NOMO-1 treated with DMSO at 0.1 percent for 48 hours (cell line): ENCODE measurements at regions not wholly inside any gene's neighbourhood (a gene's known extent, or its start where the extent isn't known, plus 50 kb on each side); places are given as distances from the start of the nearest gene placed in this dataset.
"Not testable (repeated sequence)": the region's sequence is repeated elsewhere in the genome, so short reads cannot be mapped to it uniquely, and the experiment has no call there.

ENCODE experiments used
- DNase-seq: peaks from one replicate; lab custom pipeline; 2025; ENCODE audit not compliant: unreplicated experiment; lab: John Stamatoyannopoulos, UW

DNA sequence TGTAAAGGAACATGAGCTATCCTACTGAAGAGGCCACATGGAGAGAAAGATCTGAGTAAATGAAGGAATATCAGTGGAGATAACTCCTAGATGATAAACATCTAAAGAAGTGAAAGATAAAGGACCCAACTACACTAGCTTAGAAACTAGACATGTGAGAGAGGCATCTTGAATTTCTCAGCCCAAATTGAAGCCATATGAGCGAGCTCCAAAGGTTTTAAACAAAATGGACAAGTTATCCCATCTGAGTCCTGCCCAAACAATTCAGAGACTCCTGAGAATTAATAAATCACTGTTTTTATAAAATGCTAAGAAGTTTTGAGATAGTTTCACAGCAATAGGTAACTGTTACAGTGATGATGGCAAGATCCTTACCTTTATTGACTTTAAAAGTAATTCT lies 438.9 kb downstream of the NAV3 start:
- DNase-seq = no peak

DNA sequence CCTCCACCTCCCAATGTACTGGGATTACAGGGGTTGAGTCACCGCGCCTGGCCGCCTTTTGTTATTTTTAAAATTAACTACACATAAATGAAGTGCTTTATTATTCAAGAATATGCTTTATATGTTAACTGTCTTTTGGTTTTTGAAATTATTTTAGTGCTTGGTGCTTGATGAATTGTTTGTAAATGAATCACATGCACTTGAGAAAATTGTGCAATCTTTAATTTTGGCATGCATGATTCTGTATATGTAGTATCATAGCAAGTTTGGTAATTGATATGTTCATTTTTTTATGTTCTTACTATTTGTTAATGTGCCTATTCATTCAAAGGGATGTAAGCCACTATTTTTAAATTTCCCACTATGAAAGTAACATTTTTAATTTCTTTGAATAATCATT lies 440.9 kb downstream of the NAV3 start:
- no peak for DNase-seq

DNA sequence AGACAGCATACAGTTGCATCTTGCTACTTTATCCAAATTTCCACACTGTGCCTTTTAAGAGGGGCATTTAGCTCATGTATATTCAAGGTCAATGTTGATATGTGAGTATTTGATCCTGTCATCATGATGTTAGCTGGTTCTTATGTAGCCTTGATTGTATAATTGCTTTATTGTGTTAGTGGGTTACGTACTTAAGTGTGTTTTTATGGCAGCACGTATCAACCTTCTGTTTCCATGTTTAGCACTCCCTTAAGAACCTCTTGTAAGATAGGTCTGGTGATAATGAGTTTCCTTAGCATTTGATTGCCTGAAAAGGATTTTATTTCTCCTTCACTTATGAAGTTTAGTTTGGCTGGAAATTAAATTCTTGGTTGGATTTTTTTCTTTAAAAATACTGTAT lies 445.2 kb downstream of the NAV3 start:
- DNase-seq = no peak

DNA sequence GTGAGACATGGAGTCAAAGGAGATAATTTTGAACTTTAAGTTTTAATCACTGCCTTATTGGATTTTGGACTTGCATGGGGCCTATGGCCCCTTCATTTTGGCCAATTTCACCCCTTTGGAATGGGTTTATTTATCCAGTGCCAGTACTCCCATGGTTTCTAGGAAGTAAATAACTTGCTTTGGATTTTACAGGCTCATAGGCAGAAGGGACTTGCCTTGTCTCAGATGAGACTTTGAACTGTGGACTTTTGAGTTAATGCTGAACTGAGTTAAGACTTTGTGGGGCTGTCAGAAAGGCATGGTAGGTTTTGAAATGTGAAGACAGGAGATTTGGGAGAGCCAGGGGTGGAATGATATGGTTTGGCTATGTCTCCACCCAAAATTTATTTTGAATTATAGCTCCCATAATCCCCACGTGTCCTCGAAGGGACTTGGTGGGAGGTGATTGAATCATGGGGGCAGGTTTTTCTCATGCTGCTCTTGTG lies 448.1 kb downstream of the NAV3 start:
- DNase-seq = no peak

DNA sequence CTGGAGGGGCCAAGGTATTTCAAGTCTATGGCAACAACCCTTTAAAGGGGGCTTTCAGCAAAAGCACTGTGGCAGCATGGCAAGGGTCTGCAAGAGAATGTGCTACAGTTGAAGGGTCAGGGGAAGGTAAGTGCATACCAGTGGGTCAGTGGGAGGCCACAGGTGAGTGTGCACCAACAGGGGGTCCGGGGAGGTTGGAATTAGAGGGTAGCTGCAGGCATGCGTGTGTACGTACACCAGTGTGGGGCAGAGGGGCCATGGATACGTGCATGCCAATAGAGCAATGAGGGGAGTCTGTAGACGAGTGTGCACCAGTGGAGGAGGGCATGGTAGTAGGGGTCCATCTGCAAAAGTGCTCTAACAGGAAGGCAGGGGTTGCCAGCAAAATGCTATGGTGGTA lies 448.9 kb downstream of the NAV3 start:
- DNase-seq = no peak

DNA sequence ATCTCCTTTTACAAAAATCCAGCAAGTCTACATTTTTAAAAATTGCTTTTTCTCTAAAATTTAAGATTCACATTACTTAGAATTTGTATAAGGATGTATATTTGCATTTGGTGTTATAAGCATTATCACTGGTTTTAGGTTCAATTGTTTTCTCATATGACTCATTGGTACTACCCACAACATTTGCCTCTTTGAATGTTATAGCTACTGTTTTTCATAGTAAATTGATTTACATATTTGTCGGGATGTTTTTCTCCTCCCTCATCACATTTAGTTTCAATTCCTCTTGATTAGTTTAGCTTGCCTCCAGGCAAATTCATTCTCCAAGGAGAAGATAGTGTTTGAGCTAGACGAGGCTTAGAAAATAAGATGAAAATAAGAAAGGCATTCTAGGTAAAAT lies 450.4 kb downstream of the NAV3 start:
- not testable (repeated sequence) for DNase-seq

DNA sequence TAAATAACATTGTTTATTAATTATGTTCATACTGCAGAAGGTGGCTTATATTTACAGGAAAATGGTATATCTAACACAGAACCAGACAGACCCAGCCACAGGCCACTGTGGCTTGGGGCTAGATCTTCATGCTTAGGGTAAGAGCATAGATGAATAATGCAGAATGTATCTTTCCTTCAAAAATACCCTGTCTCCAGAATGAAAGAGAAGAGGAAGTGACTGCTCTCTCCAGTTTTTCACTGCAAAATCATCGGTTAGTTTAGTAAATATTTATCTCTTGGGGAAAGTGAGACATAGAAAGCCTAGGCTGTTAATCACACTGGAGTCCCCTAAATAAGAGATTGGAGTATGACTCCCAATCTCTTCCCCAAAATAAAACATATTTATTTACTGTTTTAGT lies 453.7 kb downstream of the NAV3 start:
- no peak for DNase-seq

DNA sequence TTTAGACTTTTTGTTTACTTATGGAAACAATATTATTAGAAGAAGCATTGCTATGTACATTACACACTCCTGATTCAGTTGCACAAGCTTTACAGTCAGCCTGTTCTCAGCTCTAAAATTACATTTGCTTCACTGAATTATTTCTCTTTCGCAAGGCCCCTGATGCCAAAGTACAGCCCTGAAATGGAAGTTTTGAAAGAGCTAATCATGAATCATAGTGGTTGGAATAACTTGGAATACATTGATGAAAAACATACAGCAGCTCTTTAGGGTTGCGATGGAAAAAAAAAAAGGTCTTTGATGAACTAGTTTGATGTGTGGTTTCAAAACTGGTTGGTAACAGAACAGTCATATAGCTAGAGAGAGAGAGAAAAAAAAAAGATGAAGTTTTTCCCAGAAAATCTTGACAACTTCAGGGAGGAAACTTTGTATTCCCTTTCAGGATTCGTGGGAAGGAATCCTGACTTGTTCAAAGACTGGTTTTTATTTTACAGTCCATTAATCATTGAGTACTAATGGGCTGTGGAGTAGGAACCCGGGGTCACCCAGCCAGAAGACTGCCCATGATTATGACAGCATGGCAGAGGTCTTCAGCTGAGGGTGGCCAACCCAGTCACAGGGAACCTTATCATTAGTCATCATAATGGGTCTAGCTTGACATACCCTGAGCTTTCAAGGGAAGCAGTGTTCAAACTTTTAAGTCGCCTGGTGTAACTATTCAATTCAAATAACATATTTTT lies 460.1 kb downstream of the NAV3 start:
- no peak for DNase-seq

DNA sequence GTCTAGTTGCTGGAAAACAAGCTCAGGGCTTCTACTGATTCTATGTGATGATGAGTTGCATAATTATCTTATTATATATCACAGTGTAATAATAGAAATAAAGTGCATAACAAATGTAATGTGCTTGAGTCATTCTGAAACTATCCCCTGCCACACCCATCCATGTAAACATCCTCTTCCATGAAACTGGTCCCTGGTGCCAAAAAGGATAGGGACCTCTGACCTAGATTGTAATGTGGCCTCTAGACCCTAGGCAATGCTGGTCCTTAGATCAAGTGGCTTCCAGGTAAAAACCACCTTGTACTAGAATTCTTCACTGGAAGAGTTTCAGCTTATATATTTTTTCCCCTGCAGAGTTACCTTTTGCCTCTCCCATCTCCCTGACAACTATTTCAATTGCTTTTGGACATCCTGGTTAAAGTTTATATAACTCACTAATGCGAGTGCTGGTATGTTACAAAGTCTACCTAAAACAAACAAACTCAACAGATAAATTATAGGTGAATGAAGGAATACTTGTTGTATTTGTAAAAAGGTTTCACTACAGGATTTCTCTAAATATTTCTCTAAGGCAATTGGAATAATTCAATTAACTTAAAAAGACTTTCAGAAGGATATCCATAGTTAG lies 462.5 kb downstream of the NAV3 start:
- DNase-seq = no peak

DNA sequence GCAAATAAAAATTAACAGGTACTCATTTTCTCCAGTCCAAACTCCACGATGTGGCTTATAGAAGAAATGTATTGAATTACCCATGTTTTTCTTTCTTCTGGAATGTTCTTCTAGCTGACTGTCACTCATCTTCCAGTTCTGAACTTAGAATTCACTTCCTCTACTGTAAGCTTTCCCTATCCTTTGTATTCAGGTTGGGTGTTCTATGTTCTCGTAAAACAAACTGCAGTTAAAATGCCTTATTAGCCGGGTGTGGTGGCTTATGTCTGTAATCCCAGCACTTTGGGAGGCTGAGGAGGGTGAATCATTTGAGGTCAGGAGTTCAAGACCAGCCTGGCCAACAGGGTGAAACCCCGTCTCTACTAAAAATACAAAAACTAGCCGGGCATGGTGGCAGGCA lies 470.6 kb downstream of the NAV3 start:
- DNase-seq = not testable (repeated sequence)

DNA sequence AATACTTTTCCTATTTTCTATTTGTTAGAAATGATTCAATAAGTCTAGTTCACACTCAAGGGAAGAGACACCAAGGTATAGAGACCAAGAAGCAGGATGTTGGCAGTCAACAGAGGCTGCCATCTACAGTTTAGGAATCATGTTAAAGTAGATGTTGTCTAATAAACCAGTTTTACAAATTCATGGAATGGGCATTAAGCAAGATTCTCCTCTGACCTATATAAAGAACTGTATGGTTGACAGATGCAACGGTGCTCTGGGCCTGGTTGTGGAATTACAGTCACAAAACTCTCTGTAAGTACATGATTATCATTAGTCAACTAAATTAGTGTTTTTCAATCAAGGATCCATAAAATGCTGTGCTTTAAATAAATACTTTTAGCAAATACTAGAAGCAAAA lies 475.1 kb downstream of the NAV3 start:
- DNase-seq = no peak

DNA sequence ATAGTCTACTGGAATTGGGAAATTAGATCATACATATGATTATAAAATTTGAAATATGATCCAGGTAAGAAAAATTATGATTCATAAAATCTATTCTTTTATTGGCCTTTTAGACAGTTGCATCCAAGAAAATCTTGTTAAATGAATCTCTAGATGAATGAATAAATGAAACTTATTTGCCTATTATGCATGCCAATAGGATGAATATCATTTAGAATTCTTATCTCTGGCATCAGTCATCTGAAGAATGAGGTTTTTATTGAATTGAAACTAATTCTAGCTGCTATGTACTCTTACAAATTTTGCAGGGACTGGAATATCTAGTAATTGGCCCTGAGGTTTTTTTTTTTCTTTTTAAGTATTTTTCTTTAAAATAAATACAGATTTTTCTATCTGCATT lies 475.5 kb downstream of the NAV3 start:
- no peak for DNase-seq

DNA sequence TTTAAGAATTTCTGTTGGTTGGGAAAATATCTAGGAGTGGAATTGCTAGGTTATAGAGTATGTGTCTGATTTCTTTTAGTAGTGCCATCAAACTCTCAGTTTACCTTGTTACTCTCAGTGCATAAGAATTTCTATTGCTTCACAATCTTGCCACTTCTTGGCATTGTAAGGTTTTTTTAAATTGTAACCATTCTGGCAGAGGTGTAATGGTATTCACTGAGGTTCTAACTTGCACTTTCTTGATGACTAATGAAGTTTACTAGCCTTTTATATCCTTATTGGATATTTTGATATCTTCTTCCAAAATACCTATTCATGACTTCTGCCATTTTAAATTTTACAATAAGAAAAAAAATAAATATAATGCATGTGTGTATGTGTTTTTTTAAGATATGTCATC lies 478.0 kb downstream of the NAV3 start:
- no peak for DNase-seq

DNA sequence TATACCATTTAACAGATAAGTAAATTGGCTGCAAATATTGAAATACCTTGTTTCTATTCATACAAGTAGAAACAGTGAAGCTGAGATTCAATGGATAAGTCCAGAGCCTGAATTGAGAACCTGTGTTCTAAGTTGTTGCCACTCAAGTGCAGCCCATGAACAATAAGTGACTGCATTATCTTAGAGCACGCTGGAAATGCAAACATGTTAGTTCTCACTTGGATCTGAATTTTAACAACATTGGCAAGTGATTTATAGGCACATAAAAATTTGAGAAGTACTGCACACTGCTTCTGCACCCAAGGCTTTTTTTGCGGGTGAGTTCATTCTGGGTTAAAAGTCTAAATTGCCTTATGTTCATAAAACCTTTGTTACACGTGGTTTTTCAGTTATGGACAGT lies 484.3 kb downstream of the NAV3 start:
- DNase-seq = peak; percentile 36

DNA sequence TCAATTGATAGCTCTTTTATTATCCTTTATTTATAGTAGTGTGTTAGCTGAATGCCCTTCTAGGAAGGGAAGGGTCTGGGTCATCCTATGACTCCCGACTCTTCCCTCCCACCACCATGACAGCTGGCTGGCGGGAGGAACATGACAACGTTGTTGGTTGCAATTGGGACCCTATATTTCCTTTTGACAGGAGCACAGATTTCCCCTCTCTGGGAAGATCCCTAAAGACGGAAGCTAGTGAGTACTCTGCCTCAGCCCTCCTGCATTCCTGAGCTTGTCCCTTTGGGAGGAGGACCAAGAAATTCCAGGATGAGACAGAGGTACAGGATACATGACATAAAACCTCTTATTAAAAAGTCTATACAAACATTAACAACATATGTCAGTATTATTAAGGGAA lies 485.4 kb downstream of the NAV3 start:
- DNase-seq = no peak

DNA sequence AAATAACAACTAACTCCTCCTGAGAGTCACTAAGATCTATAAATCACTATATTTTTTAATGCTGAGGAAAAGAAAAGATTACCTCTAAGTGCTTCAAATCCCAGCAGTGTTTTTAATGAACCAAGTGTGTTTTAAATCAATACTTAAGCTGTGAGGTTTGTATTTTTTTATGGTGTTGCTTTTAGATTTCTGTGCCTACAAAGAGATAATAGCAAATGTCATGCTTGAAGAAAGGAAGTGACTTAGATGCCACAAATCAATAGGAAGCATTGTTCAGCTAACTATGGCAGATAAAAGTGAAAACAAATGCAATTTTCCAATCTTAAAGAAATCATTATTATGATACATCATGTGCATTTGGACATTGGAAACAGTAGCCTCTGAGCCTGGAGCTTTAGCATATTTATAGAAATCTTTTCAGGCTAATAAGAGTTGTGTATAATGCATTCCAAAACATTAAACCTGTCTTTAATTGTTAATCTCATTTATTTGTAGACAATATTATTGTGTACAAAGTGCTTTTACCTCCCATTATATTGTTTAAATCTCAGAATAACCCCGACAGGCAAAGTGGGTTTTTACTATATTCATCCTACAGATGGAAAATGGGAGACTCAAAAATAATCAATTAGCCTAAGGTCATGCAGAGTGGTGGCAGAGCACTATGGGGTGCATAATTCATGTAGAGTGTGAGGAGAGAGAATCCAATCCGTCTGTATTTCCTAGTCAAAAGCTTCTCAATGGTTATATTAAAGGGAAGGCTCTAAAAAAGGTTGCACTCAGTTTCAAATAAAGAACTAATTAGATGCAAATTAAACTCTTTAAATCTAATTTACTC lies 486.2 kb downstream of the NAV3 start:
- no peak for DNase-seq

DNA sequence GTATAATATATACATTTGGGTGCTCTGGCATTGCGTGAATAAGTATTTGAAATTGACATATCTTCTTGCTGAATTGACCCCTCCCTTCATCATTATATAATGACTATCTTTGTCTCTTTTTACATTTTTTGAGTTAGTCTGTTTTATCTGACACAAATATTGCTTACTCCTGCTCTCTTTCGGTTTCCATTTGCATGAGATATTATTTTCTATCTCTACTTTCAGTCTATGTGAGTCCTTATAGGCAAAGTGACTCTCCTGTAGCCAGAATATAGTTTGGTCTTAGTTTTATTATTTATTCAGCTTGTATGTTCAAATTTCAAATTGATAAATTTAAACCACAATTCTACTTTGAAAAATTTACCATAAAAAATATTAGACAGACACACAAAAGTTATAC lies 491.0 kb downstream of the NAV3 start:
- no peak for DNase-seq

DNA sequence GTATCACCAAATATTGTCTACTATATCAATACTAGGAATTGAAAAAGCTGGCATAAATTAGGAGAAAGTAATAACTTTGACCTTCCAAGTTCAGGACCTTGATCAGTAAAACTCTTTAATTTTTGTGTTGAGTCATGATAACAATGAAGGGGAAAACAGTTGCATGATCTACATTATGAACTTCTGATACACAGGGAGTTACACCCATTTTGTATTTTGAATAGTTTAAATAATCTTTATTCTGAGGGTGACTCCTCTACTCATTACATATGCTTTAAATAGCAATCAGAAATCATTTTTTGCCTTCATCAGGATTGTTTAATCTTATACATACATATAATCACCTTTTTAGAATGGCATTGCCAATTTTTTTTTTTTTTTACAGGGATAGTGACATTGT lies 492.5 kb downstream of the NAV3 start:
- no peak for DNase-seq

DNA sequence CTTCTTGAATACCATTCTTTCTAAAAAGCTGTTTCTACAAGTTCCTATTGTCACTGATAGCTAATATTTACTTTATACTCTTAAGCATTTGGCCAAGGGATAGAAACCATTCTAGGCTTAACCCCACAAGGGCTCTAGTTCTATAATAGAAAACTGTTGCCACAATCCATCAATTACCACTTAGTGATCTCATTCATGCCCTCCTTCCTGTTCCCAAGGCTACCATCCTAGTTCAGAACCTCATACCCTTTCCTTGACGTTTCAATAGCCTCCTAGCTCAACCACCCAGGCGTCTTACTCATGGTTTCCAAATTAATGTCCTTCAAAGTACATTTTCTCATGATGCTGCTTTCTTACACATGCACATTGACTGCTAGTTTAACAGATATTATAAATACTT lies 493.5 kb downstream of the NAV3 start:
- no peak for DNase-seq

DNA sequence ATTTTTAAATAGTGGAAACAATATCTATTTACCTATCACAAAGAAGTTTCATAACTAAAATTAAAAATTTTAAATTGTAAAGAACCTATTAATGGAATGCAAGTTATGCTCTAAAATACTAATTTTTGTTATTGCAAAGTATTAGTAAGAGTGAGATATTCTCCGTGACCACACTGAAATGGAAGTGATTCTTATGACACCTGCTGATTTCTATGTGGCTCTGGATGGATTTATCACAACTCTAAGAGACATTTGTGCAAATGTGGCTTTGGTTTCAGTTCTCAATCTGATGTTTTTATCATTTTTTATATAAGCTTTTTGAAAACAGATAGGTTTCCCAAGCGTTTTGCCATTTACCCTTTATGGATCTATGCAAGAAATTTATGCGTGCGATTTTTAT lies 497.8 kb downstream of the NAV3 start:
- no peak for DNase-seq

DNA sequence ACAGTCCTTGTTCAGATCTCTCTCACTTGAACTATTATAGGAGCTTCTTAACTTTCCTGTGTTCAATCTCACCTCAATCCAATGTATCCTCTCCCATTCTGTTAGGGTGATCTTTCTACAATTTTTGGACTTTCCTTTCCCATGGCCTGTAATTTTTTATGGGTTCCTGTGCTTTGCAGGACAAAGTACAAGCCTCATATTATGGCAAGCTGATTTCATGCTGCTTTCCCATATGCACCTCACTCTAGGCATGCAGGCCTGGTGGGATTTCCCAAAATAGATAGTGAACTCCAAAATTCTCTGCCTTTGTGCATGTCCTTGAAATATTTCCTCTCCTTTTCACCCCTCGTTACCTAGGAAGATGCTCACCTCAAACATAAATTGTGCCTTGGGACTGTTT lies 499.4 kb downstream of the NAV3 start:
- no peak for DNase-seq

DNA sequence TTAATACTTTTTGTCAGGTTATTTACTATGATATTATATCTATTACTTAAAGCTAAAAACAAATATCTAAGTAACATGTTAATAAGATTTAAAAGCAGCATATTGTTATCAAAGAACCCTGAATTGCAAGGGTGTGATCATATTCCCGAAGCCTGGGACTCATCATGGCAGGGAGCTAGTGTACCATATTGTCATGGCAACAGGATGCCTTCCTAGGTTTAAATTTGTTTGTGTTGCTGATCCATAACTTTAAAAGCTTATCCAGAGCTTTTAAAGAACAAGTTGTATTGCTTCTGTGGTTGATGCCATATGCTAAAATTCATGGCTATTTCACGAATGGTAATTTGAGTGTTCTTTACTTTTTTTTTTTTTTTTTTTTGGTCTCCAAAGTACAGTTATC lies 500.5 kb downstream of the NAV3 start:
- DNase-seq = no peak
